Activated naive CD8-positive, alpha-beta T cell treated with anti-CD3 and anti-CD28 coated beads, Interleukin-2, amount 50 U/mL, for 24 hours (primary cell): ENCODE measurements at regions not wholly inside any gene's neighbourhood (a gene's known extent, or its start where the extent isn't known, plus 50 kb on each side); places are given as distances from the start of the nearest gene placed in this dataset.
"Not testable (repeated sequence)": the region's sequence is repeated elsewhere in the genome, so short reads cannot be mapped to it uniquely, and the experiment has no call there.

Experiments used
- ATAC-seq: fragments of 150-1000 bp; cut with Tn5 transposase; one replicate; pipeline ENCODE4 v1.10.0; 2021
- DNase-seq: peaks from one replicate; pipeline ENCODE4 v3.0.0; 2021
- H3K27ac Mint-ChIP-seq: one replicate; pipeline ENCODE4 v1.8.0; 2021; ENCODE audit warnings: mild to moderate bottlenecking, mixed read lengths
- H3K27me3 Mint-ChIP-seq: one replicate; pipeline ENCODE4 v1.8.0; 2021; ENCODE audit warnings: mixed read lengths
- H3K36me3 Mint-ChIP-seq: one replicate; pipeline ENCODE4 v1.8.0; 2021; ENCODE audit warnings: low read depth, mixed read lengths
- H3K4me1 Mint-ChIP-seq: one replicate; pipeline ENCODE4 v1.8.0; 2021; ENCODE audit warnings: mixed read lengths
- H3K4me3 Mint-ChIP-seq: one replicate; pipeline ENCODE4 v1.8.0; 2021; ENCODE audit warnings: mild to moderate bottlenecking, moderate library complexity, mixed read lengths
- H3K9me3 Mint-ChIP-seq: one replicate; pipeline ENCODE4 v1.8.0; 2021; ENCODE audit warnings: mixed read lengths

GRCh38 chr14:48744202-48744601 is 842.0 kb downstream of the RPS29 start:
- no peaks in the 10 kb centered on the region for H3K27me3 Mint-ChIP-seq
- H3K27ac Mint-ChIP-seq: no peak overlapping the region
- H3K4me1 Mint-ChIP-seq: no peaks in the 10 kb centered on the region
- H3K4me3 Mint-ChIP-seq: no peak overlapping the region
- H3K36me3 Mint-ChIP-seq: no peaks in the 10 kb centered on the region
- no peaks in the 10 kb centered on the region for H3K9me3 Mint-ChIP-seq
- DNase-seq: no peak
- no peak for ATAC-seq

DNA sequence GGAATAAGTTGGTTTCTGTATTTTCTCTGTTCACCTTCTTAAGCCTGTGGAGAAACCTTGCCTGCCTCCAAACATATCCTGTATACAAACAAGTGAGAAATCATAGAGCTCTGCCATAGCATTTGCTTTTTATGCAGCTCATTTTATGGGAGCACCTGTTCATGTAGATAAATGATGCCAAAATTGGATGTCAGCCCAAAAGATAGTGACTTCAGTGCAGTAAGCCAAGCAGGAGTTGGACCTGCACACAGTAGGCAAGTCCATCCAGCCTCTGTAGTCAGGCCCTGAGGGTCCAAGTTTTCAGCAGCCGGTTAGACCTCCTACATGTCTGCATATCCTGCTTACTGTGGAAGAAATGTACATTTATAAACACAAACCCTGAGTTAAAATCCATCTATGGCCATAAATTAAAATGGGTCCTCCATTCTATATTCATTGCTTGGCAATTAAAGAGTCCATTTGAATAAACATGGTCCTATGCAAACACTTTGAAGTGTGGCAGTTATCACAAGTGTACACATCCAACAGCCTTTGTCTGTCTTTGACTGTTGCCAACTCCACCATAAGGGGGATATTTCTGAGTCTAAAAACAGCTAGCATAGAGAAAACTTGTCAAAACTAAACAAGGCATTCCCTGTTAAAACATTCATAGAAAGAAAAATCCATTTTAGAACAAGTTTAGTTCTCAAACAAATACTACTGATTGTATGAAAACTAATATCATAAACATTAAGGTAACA is 847.8 kb downstream of the RPS29 start:
- no peaks in the 10 kb centered on the region for H3K27me3 Mint-ChIP-seq
- H3K4me3 Mint-ChIP-seq: no peak overlapping the region
- no peaks in the 10 kb centered on the region for H3K4me1 Mint-ChIP-seq
- H3K27ac Mint-ChIP-seq: no peak overlapping the region
- ATAC-seq (no peak), DNase-seq (no peak)
- H3K36me3 Mint-ChIP-seq: no peaks in the 10 kb centered on the region
- peaks cover 13% of the 10 kb centered on the region for H3K9me3 Mint-ChIP-seq

DNA sequence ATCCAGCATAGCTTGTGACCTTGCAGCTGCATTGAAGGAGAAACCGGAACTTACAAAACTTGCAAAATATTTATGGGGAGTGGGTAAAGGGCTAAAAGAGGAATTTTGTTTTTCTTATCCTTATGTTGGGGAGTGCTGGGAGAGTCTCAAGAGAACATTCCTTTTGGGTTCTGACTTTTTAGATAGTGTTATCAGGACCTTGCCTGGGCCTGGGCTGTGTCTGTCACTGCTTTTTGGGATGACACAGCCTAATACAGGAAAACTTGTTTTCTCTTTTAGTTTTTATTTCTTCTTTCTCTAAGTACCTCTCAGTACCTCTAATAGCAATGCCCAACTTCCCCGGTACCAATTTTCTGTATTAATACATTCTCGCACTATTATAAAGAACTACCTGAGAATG is 850.6 kb downstream of the RPS29 start:
- no peak for ATAC-seq
- H3K27me3 Mint-ChIP-seq: no peaks in the 10 kb centered on the region

DNA sequence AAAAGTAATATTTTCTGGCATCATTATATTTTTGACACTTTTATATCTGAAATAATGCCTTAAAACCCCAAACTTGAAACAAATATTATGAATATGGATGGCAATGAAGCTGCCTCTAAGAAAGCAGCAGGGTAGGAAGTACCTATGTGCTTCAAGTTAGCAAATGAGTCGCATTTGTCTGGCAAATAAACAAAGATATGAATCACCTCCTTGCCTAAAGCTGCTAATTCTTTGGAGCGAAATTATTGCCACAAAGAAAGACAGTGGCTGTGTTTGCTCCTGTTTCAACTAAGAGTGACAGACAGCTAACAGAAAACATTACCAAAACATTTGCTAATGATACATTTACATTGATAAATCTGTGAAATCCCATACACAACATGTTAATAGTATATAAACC is 854.9 kb downstream of the RPS29 start:
- H3K27me3 Mint-ChIP-seq: no peaks in the 10 kb centered on the region
- no peak for ATAC-seq
- no peak overlapping the region for H3K4me3 Mint-ChIP-seq
- H3K36me3 Mint-ChIP-seq: no peaks in the 10 kb centered on the region
- no peak overlapping the region for H3K27ac Mint-ChIP-seq
- no peak for DNase-seq
- peaks cover 15% of the 10 kb centered on the region for H3K9me3 Mint-ChIP-seq
- H3K4me1 Mint-ChIP-seq: no peaks in the 10 kb centered on the region

More for the DNA sequence above, 850.6 kb downstream of the RPS29 start:
- H3K27ac Mint-ChIP-seq: no peak overlapping the region
- H3K9me3 Mint-ChIP-seq: peaks cover 15% of the 10 kb centered on the region
- no peaks in the 10 kb centered on the region for H3K36me3 Mint-ChIP-seq
- H3K4me1 Mint-ChIP-seq: no peaks in the 10 kb centered on the region
- H3K4me3 Mint-ChIP-seq: no peak overlapping the region
- no peak for DNase-seq

GRCh38 chr14:48726080-48726642 is 860.0 kb downstream of the RPS29 start:
- H3K9me3 Mint-ChIP-seq: no peaks in the 10 kb centered on the region
- ATAC-seq: no peak
- H3K27ac Mint-ChIP-seq: no peak overlapping the region
- no peaks in the 10 kb centered on the region for H3K36me3 Mint-ChIP-seq
- H3K4me3 Mint-ChIP-seq: no peak overlapping the region
- H3K4me1 Mint-ChIP-seq: no peaks in the 10 kb centered on the region
- DNase-seq: no peak
- H3K27me3 Mint-ChIP-seq: no peaks in the 10 kb centered on the region

GRCh38 chr14:48725051-48725734 is 861.0 kb downstream of the RPS29 start:
- Mint-ChIP-seq H3K27me3 (no peaks in the 10 kb centered on the region), H3K27ac (no peak overlapping the region), H3K4me1 (no peaks in the 10 kb centered on the region), H3K9me3 (no peaks in the 10 kb centered on the region), H3K4me3 (no peak overlapping the region), H3K36me3 (no peaks in the 10 kb centered on the region)
- DNase-seq: no peak
- ATAC-seq: no peak

DNA sequence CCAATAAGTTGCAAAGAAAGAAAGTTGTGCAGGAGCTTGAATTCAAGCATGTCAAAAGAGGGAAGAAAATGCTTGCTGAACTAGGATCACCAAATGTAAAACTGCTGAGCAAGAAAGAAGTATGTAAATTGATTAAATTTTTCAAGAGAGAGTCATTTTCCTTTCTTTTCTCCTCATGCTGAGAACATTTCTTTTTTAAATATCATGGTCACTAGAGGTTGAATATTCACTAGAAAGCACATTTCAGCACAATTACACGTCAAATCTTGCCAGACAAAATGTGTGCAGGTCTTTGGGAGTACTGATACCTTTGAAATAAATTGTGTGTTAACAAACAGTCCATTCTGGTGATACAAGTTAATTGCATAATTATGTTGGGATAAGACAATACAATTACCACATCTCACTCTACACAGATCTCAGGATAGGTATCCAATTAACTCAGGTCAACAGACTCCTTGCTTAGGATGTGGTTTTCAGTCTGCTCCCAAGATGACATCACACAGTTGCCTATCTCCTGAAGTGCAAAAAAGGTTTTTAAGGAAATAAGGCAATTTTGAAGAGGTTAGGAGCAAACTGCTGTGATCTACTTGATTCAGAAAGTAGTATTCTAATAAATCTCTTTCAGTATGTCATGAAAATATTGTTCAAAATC is 862.2 kb downstream of the RPS29 start:
- Mint-ChIP-seq H3K36me3 (no peaks in the 10 kb centered on the region), H3K27me3 (no peaks in the 10 kb centered on the region), H3K4me3 (no peak overlapping the region), H3K4me1 (no peaks in the 10 kb centered on the region), H3K9me3 (no peaks in the 10 kb centered on the region), H3K27ac (no peak overlapping the region)
- DNase-seq (no peak), ATAC-seq (no peak)

DNA sequence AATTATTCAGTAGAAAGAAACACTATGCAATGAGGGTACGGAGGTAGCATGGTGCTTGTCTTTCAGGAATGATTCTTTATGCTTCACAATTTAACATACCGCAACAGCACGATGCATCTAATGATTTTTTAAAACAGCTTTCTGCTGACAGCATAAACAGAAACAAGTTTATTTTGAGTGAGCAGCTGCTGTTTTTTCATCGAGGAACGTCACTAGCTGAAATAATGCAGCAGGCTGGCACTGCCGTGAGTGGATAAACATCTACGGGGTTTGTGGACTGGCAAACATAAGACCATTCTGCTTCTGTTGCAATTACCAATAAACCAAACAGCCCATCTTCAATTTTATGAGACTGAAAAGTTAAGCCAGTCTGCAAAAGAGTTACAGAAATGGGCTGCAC is 871.8 kb downstream of the RPS29 start:
- DNase-seq (no peak), ATAC-seq (no peak)
- Mint-ChIP-seq H3K9me3 (peaks cover 7% of the 10 kb centered on the region), H3K36me3 (no peaks in the 10 kb centered on the region), H3K4me3 (no peak overlapping the region), H3K4me1 (no peaks in the 10 kb centered on the region), H3K27ac (no peak overlapping the region), H3K27me3 (no peaks in the 10 kb centered on the region)

DNA sequence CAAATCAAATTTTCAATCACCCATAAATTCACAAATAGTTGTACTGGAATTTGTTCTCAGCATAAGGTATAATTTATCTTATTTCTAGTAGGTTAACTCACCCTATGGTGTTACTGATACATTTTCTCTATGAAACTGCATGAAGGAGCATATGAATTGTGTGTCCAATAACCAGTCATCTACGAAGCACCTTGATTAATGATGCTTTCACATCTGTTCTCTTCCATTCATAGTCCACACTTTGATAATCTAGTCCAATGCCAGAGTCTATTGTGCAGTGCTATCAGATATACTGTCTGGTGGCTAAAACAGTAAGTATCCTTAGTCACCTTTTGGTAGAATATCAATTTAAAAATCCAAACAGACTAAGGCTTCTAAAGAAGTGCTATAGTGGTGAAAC is 876.0 kb downstream of the RPS29 start:
- H3K4me3 Mint-ChIP-seq: no peak overlapping the region
- no peaks in the 10 kb centered on the region for H3K27me3 Mint-ChIP-seq
- no peaks in the 10 kb centered on the region for H3K4me1 Mint-ChIP-seq
- ATAC-seq: no peak
- no peak for DNase-seq
- no peaks in the 10 kb centered on the region for H3K36me3 Mint-ChIP-seq
- no peak overlapping the region for H3K27ac Mint-ChIP-seq
- no peaks in the 10 kb centered on the region for H3K9me3 Mint-ChIP-seq

- Mint-ChIP-seq H3K4me1 (no peaks in the 10 kb centered on the region), H3K27me3 (no peaks in the 10 kb centered on the region)
- DNase-seq: no peak
Observed at GRCh38 chr14:48709277-48709785, 876.8 kb downstream of the RPS29 start.

DNA sequence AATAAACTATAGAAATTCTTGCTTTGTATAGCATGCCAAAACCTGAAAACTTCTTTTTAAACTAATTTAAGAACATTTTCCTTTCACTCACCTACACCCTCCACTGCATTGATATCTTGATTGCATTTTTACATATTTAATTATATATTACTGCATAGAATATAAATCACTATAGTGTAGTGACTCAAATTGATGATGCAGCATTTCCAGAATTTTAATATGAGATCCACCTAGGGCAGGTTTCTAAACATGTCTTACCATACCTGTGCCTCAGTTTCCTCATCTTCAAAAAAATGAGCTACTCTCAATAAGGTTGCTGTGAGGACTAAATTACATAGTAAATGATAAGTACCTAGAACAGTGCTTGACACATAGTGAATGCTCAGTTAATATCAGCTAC is 881.5 kb downstream of the RPS29 start:
- Mint-ChIP-seq H3K4me3 (no peak overlapping the region), H3K4me1 (no peaks in the 10 kb centered on the region), H3K9me3 (no peaks in the 10 kb centered on the region), H3K27me3 (no peaks in the 10 kb centered on the region), H3K27ac (no peak overlapping the region), H3K36me3 (no peaks in the 10 kb centered on the region)
- DNase-seq (no peak), ATAC-seq (no peak)

More at GRCh38 chr14:48709277-48709785, 876.8 kb downstream of the RPS29 start:
- Mint-ChIP-seq H3K27ac (no peak overlapping the region), H3K4me3 (no peak overlapping the region), H3K9me3 (no peaks in the 10 kb centered on the region), H3K36me3 (no peaks in the 10 kb centered on the region)
- ATAC-seq: no peak

GRCh38 chr14:48703728-48704467 is 882.3 kb downstream of the RPS29 start:
- H3K36me3 Mint-ChIP-seq: no peaks in the 10 kb centered on the region
- no peak overlapping the region for H3K27ac Mint-ChIP-seq
- H3K4me3 Mint-ChIP-seq: no peak overlapping the region
- H3K4me1 Mint-ChIP-seq: no peaks in the 10 kb centered on the region
- no peak for DNase-seq
- no peaks in the 10 kb centered on the region for H3K27me3 Mint-ChIP-seq
- ATAC-seq: no peak
- peaks cover 4% of the 10 kb centered on the region for H3K9me3 Mint-ChIP-seq

DNA sequence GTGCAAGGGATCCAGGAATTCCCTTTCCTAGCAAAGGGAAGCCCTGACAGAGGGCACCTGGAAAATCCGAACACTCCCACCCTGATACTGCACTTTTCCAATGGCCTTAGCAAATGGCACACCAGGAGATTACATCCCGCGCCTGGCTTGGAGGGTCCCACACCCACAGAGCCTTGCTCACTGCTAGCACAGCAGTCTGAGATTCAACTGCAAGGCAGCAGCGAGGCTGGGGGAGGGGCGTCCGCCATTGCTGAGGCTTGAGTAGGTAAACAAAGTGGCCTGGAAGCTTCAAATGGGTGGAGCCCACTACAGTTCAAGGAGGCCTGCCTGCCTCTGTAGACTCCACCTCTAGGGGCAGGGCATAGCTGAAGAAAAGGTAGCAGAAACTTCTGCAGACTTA is 888.8 kb downstream of the RPS29 start:
- not testable (repeated sequence) for H3K4me1 Mint-ChIP-seq, H3K4me3 Mint-ChIP-seq, ATAC-seq, H3K9me3 Mint-ChIP-seq, H3K27me3 Mint-ChIP-seq, DNase-seq, H3K36me3 Mint-ChIP-seq, H3K27ac Mint-ChIP-seq

- Mint-ChIP-seq H3K36me3 (no peaks in the 10 kb centered on the region), H3K4me1 (no peaks in the 10 kb centered on the region), H3K27ac (no peak overlapping the region), H3K27me3 (no peaks in the 10 kb centered on the region), H3K4me3 (no peak overlapping the region), H3K9me3 (peaks cover 6% of the 10 kb centered on the region)
- no peak for ATAC-seq
- no peak for DNase-seq
Observed at GRCh38 chr14:48693793-48694192, 892.4 kb downstream of the RPS29 start.
